Colonic mucosa (tissue), 4 donors: ENCODE measurements at regions not wholly inside any gene's neighbourhood (a gene's known extent, or its start where the extent isn't known, plus 50 kb on each side); places are given as distances from the start of the nearest gene placed in this dataset.

ENCODE experiments used
- DNase-seq: peaks from one replicate; pipeline ENCODE4 v3.0.0-alpha.2; 2020
- H3K27ac ChIP-seq: fragments of 200-600 bp; one replicate; pipeline ENCODE4 v1.8.0; 2021
- H3K27me3 ChIP-seq: fragments of 200-600 bp; one replicate; pipeline ENCODE4 v1.8.0; 2021
- H3K36me3 ChIP-seq: fragments of 200-600 bp; one replicate; pipeline ENCODE4 v1.8.0; 2021
- H3K4me1 ChIP-seq: fragments of 200-600 bp; one replicate; pipeline ENCODE4 v1.8.0; 2021; ENCODE audit warnings: mild to moderate bottlenecking
- H3K4me3 ChIP-seq: fragments of 200-600 bp; one replicate; pipeline ENCODE4 v1.8.0; 2021
- H3K9ac ChIP-seq, 2 donors: one replicate each; pipeline ENCODE4 v1.7.0; 2013; ENCODE audit warnings: control low read depth in 2 of 2, low read depth in 2 of 2, low read length in 2 of 2
- H3K9me3 ChIP-seq: fragments of 200-600 bp; one replicate; pipeline ENCODE4 v1.8.0; 2021
- CTCF ChIP-seq: fragments of 200-600 bp; IDR thresholded peaks from one replicate; pipeline ENCODE4 v1.8.0; 2022; ENCODE audit warnings: antibody characterized with exemption, mild to moderate bottlenecking
- intact Hi-C: fragments of 100-400 bp; cut with DNase I; formaldehyde crosslinking; loops from one replicate; pipeline ENCODE4 v1.14.1; 2022
- donor health status: healthy.
- donor health status: DM: no; HTN: no; CAD: no.
- donor health status: DM: no; HTN: no; CAD: no.

GRCh38 chr2:176768185-176768584, 444.4 kb upstream of the HNRNPA3 start:
- H3K4me1 ChIP-seq: no peaks in the 10 kb centered on the region
- no peak for TF ChIP-seq CTCF
- H3K27ac ChIP-seq: no peak overlapping the region
- intact Hi-C loops: no loop called here
- H3K9me3 ChIP-seq: no peaks in the 10 kb centered on the region
- no peak overlapping the region for H3K9ac ChIP-seq
- H3K4me3 ChIP-seq: no peak overlapping the region
- no peaks in the 10 kb centered on the region for H3K27me3 ChIP-seq
- DNase-seq: peak; percentile 21
- H3K36me3 ChIP-seq: no peaks in the 10 kb centered on the region

- no peaks in the 10 kb centered on the region for H3K4me1 ChIP-seq
- no peak overlapping the region for H3K9ac ChIP-seq
- H3K27me3 ChIP-seq: no peaks in the 10 kb centered on the region
- H3K4me3 ChIP-seq: no peak overlapping the region
- no peak for TF ChIP-seq CTCF
- no peaks in the 10 kb centered on the region for H3K36me3 ChIP-seq
- H3K27ac ChIP-seq: no peak overlapping the region
- intact Hi-C loops: no loop called here
- DNase-seq: no peak
- no peaks in the 10 kb centered on the region for H3K9me3 ChIP-seq
These were observed 443.6 kb upstream of the HNRNPA3 start for GRCh38 chr2:176769021-176769420.

DNA sequence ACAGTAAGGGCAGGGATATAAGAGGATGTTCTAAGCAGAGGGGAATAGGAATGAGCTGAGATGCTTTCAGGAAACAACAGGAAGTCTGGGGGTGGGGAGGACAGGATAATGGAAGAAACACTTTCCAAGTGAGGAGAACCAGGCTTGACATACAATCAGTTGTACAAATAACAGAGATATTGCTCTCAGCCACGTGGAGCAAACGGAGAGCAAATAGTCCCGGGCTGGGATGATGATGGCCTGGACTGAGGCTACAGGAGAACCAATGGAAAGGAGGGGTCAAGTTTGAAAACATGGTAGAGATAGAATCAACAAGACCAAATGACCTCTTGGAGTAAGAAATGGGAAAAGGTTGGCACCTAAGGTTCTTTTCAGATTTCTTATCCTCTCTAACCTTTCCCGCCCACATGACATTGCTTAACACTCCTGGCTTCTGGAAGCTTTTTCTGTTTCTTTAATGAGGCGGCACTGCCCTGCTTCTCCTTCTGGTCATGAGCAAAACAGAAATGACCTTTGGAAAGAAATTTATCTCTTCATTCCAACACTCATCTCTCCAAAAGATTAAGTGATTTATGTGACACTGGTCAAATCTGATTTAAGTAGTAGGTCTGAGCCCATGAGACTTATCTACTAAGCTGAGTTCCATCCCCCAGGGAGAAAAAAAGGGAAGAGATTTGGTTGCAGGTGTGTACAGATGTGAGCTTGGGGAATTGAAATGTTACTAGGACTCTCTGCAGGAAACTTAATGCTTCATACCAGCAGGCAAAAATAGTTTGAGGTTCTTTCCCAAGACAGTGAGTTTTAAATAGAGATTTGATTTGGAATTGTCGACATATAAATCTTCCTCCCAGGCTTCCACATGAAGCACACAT, 442.9 kb upstream of the HNRNPA3 start:
- no peak overlapping the region for H3K9ac ChIP-seq
- H3K27me3 ChIP-seq: no peaks in the 10 kb centered on the region
- H3K36me3 ChIP-seq: no peaks in the 10 kb centered on the region
- no peak overlapping the region for H3K4me3 ChIP-seq
- DNase-seq: no peak
- intact Hi-C loops: no loop called here
- no peaks in the 10 kb centered on the region for H3K4me1 ChIP-seq
- no peaks in the 10 kb centered on the region for H3K9me3 ChIP-seq
- no peak for TF ChIP-seq CTCF
- H3K27ac ChIP-seq: no peak overlapping the region

GRCh38 chr2:176772816-176773215, 439.8 kb upstream of the HNRNPA3 start:
- intact Hi-C loops: no loop called here
- Histone ChIP-seq H3K9me3 (no peaks in the 10 kb centered on the region), H3K9ac (no peak overlapping the region), H3K4me1 (no peaks in the 10 kb centered on the region), H3K27me3 (no peaks in the 10 kb centered on the region), H3K36me3 (no peaks in the 10 kb centered on the region), H3K4me3 (no peak overlapping the region), H3K27ac (no peak overlapping the region)
- no peak for DNase-seq
- no peak for TF ChIP-seq CTCF

- Histone ChIP-seq H3K4me3 (no peak overlapping the region), H3K27ac (no peak overlapping the region), H3K9me3 (no peaks in the 10 kb centered on the region), H3K4me1 (no peaks in the 10 kb centered on the region), H3K36me3 (no peaks in the 10 kb centered on the region), H3K9ac (no peak overlapping the region), H3K27me3 (no peaks in the 10 kb centered on the region)
- no peak for DNase-seq
- no peak for TF ChIP-seq CTCF
- intact Hi-C loops: no loop called here
These were observed 437.7 kb upstream of the HNRNPA3 start for GRCh38 chr2:176774766-176775451.
